ENCODE measurements at regions not wholly inside any gene's neighbourhood (a gene's known extent, or its start where the extent isn't known, plus 50 kb on each side); places are given as distances from the start of the nearest gene placed in this dataset.

GRCh38 chr5:171580502-171581265 lies 161.2 kb downstream of the FGF18 start:
- H3K4me3 ChIP-seq: no peak overlapping the region
- DNase-seq (ENCODE audit: low read depth in 1 of 2, low spot score in 1 of 2): no peak
- H3K4me2 ChIP-seq: no peak overlapping the region
- H3K27ac ChIP-seq: no peak overlapping the region
- ChIA-PET POLR2A (no interaction called here), CTCF (no interaction called here)
- 48% methylated on average over 9 of the region's 9 CpGs for WGBS (ENCODE audit: missing lambda C conversion rate)
- peaks cover 3% of the 10 kb centered on the region; the same call in 1 of the 3 replicates for H3K9me3 ChIP-seq
- TF ChIP-seq CBX8 (IDR thresholded peaks at IDR 0.05): no peak
- TF ChIP-seq HOXA7 (CRISPR knock-in tag; IDR thresholded peaks at IDR 0.05): no peak
- TF ChIP-seq JUNB (IDR thresholded peaks at IDR 0.05): no peak
- no peak for TF ChIP-seq POLR2A (IDR thresholded peaks at IDR 0.05; ENCODE audit: low read length)
- no peak for TF ChIP-seq BCL3 (IDR thresholded peaks at IDR 0.05)
- TF ChIP-seq FOSL2 (IDR thresholded peaks at IDR 0.05): no peak
- no peak for TF ChIP-seq FOSL2 (CRISPR knock-in tag; IDR thresholded peaks at IDR 0.05)
- TF ChIP-seq BHLHE40 (IDR thresholded peaks at IDR 0.05; ENCODE audit: low read depth, low read length): no peak
- no peak for TF ChIP-seq JUN (IDR thresholded peaks at IDR 0.05)
- TF ChIP-seq ZC3H11A (IDR thresholded peaks at IDR 0.05): no peak
- no peak for TF ChIP-seq ESRRA (IDR thresholded peaks at IDR 0.05; ENCODE audit: borderline replicate concordance, low read length)
- TF ChIP-seq EP300 (IDR thresholded peaks at IDR 0.05): no peak
- TF ChIP-seq HOXB5 (CRISPR knock-in tag; IDR thresholded peaks at IDR 0.05): no peak
- TF ChIP-seq SMC3 (IDR thresholded peaks at IDR 0.05): no peak
- TF ChIP-seq USF2 (IDR thresholded peaks at IDR 0.05): no peak
- no peak for TF ChIP-seq ELK1 (IDR thresholded peaks at IDR 0.05; ENCODE audit: low read depth, low read length)
- no peak for TF ChIP-seq SREBF2 (IDR thresholded peaks at IDR 0.05)
- no peak for FAIRE-seq
- H3K4me1 ChIP-seq: no peaks in the 10 kb centered on the region
- ATAC-seq: peak in 1 of 2 experiments; percentile 35; a peak in 2 of 6 replicates

- FAIRE-seq: no peak
- TF ChIP-seq ZC3H11A (IDR thresholded peaks at IDR 0.05) (no peak), SREBF2 (IDR thresholded peaks at IDR 0.05) (no peak), RCOR1 (IDR thresholded peaks at IDR 0.05; ENCODE audit: low read depth, low read length) (no peak)
- POLR2A ChIA-PET: no interaction called here
Observed at GRCh38 chr5:171581781-171582180, 162.3 kb downstream of the FGF18 start.

GRCh38 chr5:171582849-171583248 lies 163.4 kb downstream of the FGF18 start:
- WGBS (ENCODE audit: missing lambda C conversion rate): 55% methylated on average over 5 of the region's 5 CpGs
- TF ChIP-seq NFE2L2 (conservative IDR thresholded peaks at IDR 0.05; ENCODE audit: low read length): no peak
- TF ChIP-seq FOXS1 (CRISPR knock-in tag; IDR thresholded peaks at IDR 0.05): no peak
- no peak for TF ChIP-seq MAFK (IDR thresholded peaks at IDR 0.05; ENCODE audit: partially characterized antibody)
- TF ChIP-seq GATA3 (IDR thresholded peaks at IDR 0.05; ENCODE audit: borderline replicate concordance): no peak
- TF ChIP-seq RARB (CRISPR knock-in tag; IDR thresholded peaks at IDR 0.05): no peak
- TF ChIP-seq HES2 (IDR thresholded peaks at IDR 0.05): no peak
- TF ChIP-seq HOXA7 (CRISPR knock-in tag; IDR thresholded peaks at IDR 0.05): no peak
- no peak for TF ChIP-seq PBX3 (IDR thresholded peaks at IDR 0.05)
- POLR2A ChIA-PET: interaction anchor here (0.7 kb wide), 1 partner anchor 9 kb away, joined by 3 read pairs; no protein-coding TSS in a partner anchor
- 0 out of 3 replicates have a peak, but pooled peaks cover 7% of the 10 kb centered on the region for H3K4me1 ChIP-seq
- no peak overlapping the region for H3K27ac ChIP-seq
- no peak for ATAC-seq
- no peak for DNase-seq (ENCODE audit: low read depth in 1 of 2, low spot score in 1 of 2)
- H3K9me3 ChIP-seq: no peaks in the 10 kb centered on the region
- no peak for FAIRE-seq
- no peak overlapping the region for H3K4me3 ChIP-seq
- CTCF ChIA-PET: no interaction called here
- H3K4me2 ChIP-seq: no peak overlapping the region

More at GRCh38 chr5:171581781-171582180, 162.3 kb downstream of the FGF18 start:
- no peaks in the 10 kb centered on the region for H3K9me3 ChIP-seq
- DNase-seq (ENCODE audit: low read depth in 1 of 2, low spot score in 1 of 2) (no peak), ATAC-seq (no peak)
- no peak overlapping the region for H3K27ac ChIP-seq
- no peak overlapping the region for H3K4me2 ChIP-seq
- CTCF ChIA-PET: no interaction called here
- 0 out of 3 replicates have a peak, but pooled peaks cover 7% of the 10 kb centered on the region for H3K4me1 ChIP-seq
- H3K4me3 ChIP-seq: no peak overlapping the region
- 36% methylated on average over 7 of the region's 7 CpGs for WGBS (ENCODE audit: missing lambda C conversion rate)
